ENCODE measurements at regions not wholly inside any gene's neighbourhood (a gene's known extent, or its start where the extent isn't known, plus 50 kb on each side); places are given as distances from the start of the nearest gene placed in this dataset.

GRCh38 chr2:128794285-128794684 is 475.6 kb upstream of the HS6ST1 start:
- Histone ChIP-seq H3K27ac (ENCODE audit: low read depth, low read length) (no peak overlapping the region), H3K4me1 (ENCODE audit: insufficient read depth, low read length) (no peaks in the 10 kb centered on the region), H3K36me3 (ENCODE audit: insufficient read depth, low read length) (no peaks in the 10 kb centered on the region), H3K9me3 (ENCODE audit: insufficient read depth, low read depth, low read length) (no peaks in the 10 kb centered on the region), H3K9ac (ENCODE audit: low read depth, low read length) (no peak overlapping the region), H3K27me3 (ENCODE audit: insufficient read depth, low read length) (no peaks in the 10 kb centered on the region), H3K4me3 (ENCODE audit: low read length) (no peak overlapping the region)
- WGBS: 96% methylated on average over 6 of the region's 6 CpGs

DNA sequence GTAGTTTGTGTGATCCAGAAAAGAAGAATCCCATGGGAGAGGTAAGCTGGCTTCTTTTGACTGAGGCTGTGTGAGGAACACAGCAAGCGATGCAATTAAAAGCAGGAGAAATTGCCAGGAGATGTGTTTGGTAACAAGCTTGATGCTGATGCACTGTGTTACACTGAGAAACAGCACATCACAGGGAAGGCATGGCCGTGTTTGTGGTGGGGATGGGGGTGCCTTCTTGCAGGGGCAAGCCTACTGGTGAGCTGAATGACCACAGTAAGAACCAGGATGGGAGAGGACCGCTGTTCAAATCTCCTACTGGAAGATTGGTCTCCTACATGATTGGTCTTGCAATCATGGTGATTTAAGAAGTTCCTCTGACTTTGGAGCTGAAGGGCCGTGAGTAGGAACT is 477.7 kb upstream of the HS6ST1 start:
- Histone ChIP-seq H3K9ac (ENCODE audit: low read depth, low read length) (no peak overlapping the region), H3K27ac (ENCODE audit: low read depth, low read length) (no peak overlapping the region), H3K27me3 (ENCODE audit: insufficient read depth, low read length) (no peaks in the 10 kb centered on the region), H3K9me3 (ENCODE audit: insufficient read depth, low read depth, low read length) (no peaks in the 10 kb centered on the region), H3K4me3 (ENCODE audit: low read length) (no peak overlapping the region), H3K36me3 (ENCODE audit: insufficient read depth, low read length) (no peaks in the 10 kb centered on the region), H3K4me1 (ENCODE audit: insufficient read depth, low read length) (no peaks in the 10 kb centered on the region)
- 66% methylated on average over 4 of the region's 4 CpGs for WGBS

DNA sequence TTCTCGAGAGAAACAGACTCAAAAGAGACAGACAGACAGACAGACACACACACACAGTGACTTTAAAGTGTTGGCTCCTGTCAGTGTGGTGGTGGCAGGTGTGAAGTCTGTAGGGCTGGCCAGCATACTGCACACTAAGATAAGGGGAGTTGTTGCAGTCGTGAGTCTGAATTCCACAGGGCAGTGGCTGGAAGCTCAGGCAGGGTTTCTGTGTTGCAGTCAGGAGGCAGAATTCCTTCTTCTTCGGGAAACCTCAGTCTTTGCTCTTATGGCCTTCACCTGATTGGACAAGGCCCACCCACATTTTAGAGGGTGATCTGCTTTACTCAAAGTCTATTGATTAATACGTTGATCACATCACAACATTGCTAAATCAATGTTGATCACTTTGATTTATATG is 478.4 kb upstream of the HS6ST1 start:
- H3K27ac ChIP-seq (ENCODE audit: low read depth, low read length): no peak overlapping the region
- H3K9ac ChIP-seq (ENCODE audit: low read depth, low read length): no peak overlapping the region
- H3K4me3 ChIP-seq (ENCODE audit: low read length): no peak overlapping the region
- WGBS: 96% methylated on average over 4 of the region's 4 CpGs
- H3K36me3 ChIP-seq (ENCODE audit: insufficient read depth, low read length): no peaks in the 10 kb centered on the region
- no peaks in the 10 kb centered on the region for H3K4me1 ChIP-seq (ENCODE audit: insufficient read depth, low read length)
- no peaks in the 10 kb centered on the region for H3K27me3 ChIP-seq (ENCODE audit: insufficient read depth, low read length)
- no peaks in the 10 kb centered on the region for H3K9me3 ChIP-seq (ENCODE audit: insufficient read depth, low read depth, low read length)

DNA sequence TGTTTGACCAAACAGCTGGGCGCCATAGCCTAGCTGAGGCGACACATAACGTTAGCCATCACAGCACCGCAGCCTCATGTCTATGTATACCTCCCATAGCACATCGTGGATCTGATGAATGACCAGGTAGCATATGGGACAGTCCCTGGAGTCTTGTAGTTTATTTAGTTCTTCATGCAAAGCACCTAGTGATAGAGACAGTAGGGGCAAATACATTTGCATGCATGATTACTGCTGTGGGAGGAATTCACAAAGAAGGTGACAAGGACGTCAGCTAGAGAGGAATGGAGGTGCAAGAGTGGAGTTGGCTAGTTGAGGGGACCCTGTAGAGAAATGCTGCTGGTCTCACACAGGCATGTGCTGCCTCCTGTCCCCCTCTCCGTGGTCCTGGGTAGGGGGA is 478.9 kb upstream of the HS6ST1 start:
- Histone ChIP-seq H3K9ac (ENCODE audit: low read depth, low read length) (no peak overlapping the region), H3K27ac (ENCODE audit: low read depth, low read length) (no peak overlapping the region), H3K4me1 (ENCODE audit: insufficient read depth, low read length) (no peaks in the 10 kb centered on the region), H3K4me3 (ENCODE audit: low read length) (no peak overlapping the region), H3K36me3 (ENCODE audit: insufficient read depth, low read length) (no peaks in the 10 kb centered on the region), H3K27me3 (ENCODE audit: insufficient read depth, low read length) (no peaks in the 10 kb centered on the region), H3K9me3 (ENCODE audit: insufficient read depth, low read depth, low read length) (no peaks in the 10 kb centered on the region)
- WGBS: 90% methylated on average over 7 of the region's 7 CpGs

DNA sequence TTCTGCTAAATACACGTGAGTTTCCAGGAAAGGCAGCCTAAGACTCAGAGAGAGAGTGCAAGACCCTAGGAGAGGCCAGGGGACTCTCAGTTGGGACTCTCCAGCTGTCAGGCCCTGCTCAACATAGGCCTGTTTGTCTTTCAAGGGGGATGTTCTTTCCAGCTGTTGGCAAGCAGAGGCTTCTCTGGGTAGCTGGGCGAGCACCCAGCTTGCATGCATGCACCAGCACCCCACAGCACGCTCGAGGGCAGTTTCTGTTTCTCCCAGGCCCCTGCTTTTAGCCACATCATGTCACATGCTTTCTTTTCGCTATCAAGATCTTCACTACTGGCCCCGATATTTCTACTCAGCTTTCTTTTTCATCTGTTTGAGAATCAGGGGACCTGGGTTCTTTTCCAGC is 479.3 kb upstream of the HS6ST1 start:
- no peak overlapping the region for H3K4me3 ChIP-seq (ENCODE audit: low read length)

DNA sequence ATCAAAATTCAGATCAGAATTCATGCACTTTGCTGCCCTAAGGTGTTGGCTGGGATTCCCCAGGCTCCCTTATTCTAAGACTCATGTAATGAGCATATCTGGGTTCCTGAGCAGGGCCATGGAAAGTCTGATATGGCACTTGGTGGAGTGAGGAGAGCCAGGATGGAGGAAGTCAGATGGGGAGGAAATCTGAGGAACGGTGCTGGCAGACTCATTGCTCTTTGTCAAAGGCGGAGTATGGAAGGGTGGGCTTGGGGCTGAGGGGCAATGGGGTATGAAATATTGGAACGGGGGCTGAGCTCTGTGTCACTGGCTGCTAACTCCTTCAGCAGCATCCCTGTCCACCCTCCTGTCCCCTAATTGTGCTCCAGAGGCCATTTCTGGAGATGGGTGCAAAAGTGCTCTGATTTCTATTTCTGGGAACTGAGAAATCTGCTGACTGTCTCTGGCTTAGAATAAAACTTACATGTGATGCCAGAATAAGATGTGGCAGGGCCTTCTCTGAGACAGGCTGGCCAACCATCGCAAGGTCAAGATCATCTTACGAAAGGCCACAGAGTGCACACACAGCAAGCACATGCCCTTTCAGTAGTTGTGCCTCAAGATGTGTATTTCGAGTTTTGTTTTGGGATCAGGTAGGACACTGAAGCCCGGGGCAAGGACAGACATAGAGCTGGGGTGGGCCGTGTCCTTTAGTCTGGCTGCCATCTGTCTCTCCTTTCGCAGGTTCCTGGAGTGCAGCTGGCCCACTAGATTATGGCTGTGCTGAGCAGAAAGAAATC is 480.0 kb upstream of the HS6ST1 start:
- Histone ChIP-seq H3K4me3 (ENCODE audit: low read length) (no peak overlapping the region), H3K9ac (ENCODE audit: low read depth, low read length) (no peak overlapping the region), H3K4me1 (ENCODE audit: insufficient read depth, low read length) (no peaks in the 10 kb centered on the region), H3K9me3 (ENCODE audit: insufficient read depth, low read depth, low read length) (no peaks in the 10 kb centered on the region), H3K36me3 (ENCODE audit: insufficient read depth, low read length) (no peaks in the 10 kb centered on the region), H3K27ac (ENCODE audit: low read depth, low read length) (no peak overlapping the region), H3K27me3 (ENCODE audit: insufficient read depth, low read length) (no peaks in the 10 kb centered on the region)
- 94% methylated on average over 8 of the region's 9 CpGs for WGBS

More for the DNA sequence above, 479.3 kb upstream of the HS6ST1 start:
- Histone ChIP-seq H3K27ac (ENCODE audit: low read depth, low read length) (no peak overlapping the region), H3K36me3 (ENCODE audit: insufficient read depth, low read length) (no peaks in the 10 kb centered on the region), H3K9ac (ENCODE audit: low read depth, low read length) (no peak overlapping the region), H3K9me3 (ENCODE audit: insufficient read depth, low read depth, low read length) (no peaks in the 10 kb centered on the region), H3K27me3 (ENCODE audit: insufficient read depth, low read length) (no peaks in the 10 kb centered on the region), H3K4me1 (ENCODE audit: insufficient read depth, low read length) (no peaks in the 10 kb centered on the region)
- 90% methylated on average over 6 of the region's 6 CpGs for WGBS

DNA sequence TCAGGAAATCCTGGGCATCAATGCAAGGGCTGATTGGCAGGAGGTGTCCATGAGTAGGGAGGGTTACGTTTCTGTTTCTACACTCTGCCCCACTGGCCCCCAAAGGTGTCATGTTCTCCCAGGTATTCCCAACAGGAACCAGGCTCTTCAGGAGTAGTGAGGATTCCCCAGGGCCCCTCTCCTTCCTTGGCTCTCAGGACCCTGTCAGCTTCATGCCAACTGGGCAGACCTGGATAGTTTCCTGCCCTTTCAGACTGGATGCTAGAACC is 480.6 kb upstream of the HS6ST1 start:
- H3K36me3 ChIP-seq (ENCODE audit: insufficient read depth, low read length): no peaks in the 10 kb centered on the region
- no peak overlapping the region for H3K9ac ChIP-seq (ENCODE audit: low read depth, low read length)
- no peaks in the 10 kb centered on the region for H3K9me3 ChIP-seq (ENCODE audit: insufficient read depth, low read depth, low read length)
- H3K27ac ChIP-seq (ENCODE audit: low read depth, low read length): no peak overlapping the region
- 78% methylated on average over 1 of the region's 1 CpG for WGBS
- H3K4me3 ChIP-seq (ENCODE audit: low read length): no peak overlapping the region
- no peaks in the 10 kb centered on the region for H3K4me1 ChIP-seq (ENCODE audit: insufficient read depth, low read length)
- H3K27me3 ChIP-seq (ENCODE audit: insufficient read depth, low read length): no peaks in the 10 kb centered on the region

- Histone ChIP-seq H3K4me3 (ENCODE audit: low read length) (no peak overlapping the region), H3K27ac (ENCODE audit: low read depth, low read length) (no peak overlapping the region), H3K4me1 (ENCODE audit: insufficient read depth, low read length) (no peaks in the 10 kb centered on the region), H3K9ac (ENCODE audit: low read depth, low read length) (no peak overlapping the region), H3K36me3 (ENCODE audit: insufficient read depth, low read length) (no peaks in the 10 kb centered on the region), H3K9me3 (ENCODE audit: insufficient read depth, low read depth, low read length) (no peaks in the 10 kb centered on the region), H3K27me3 (ENCODE audit: insufficient read depth, low read length) (no peaks in the 10 kb centered on the region)
- WGBS: 90% methylated on average over 2 of the region's 2 CpGs
Measured at GRCh38 chr2:128799730-128800129, 481.1 kb upstream of the HS6ST1 start.

DNA sequence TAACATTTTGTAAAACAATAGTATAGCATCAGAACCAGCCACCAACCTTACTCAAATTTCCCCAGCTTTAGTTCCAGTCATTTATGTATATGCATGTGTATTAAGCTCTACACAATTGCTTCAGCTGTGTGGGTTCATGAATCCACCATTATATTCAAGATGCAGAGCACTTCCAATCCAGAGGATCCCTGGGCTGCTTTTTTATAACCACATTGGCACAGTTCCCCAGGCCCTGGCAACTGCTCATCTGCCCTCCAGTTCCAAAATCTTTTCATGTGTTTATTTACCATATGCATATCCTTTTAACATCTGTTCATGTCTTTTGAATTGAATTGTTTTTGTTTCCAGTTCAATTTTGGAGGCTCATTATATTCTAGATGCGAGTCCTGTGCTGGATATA is 482.9 kb upstream of the HS6ST1 start:
- Histone ChIP-seq H3K9me3 (ENCODE audit: insufficient read depth, low read depth, low read length) (no peaks in the 10 kb centered on the region), H3K4me1 (ENCODE audit: insufficient read depth, low read length) (no peaks in the 10 kb centered on the region), H3K9ac (ENCODE audit: low read depth, low read length) (no peak overlapping the region), H3K36me3 (ENCODE audit: insufficient read depth, low read length) (no peaks in the 10 kb centered on the region), H3K27ac (ENCODE audit: low read depth, low read length) (no peak overlapping the region), H3K4me3 (ENCODE audit: low read length) (no peak overlapping the region), H3K27me3 (ENCODE audit: insufficient read depth, low read length) (no peaks in the 10 kb centered on the region)
- 91% methylated on average over 1 of the region's 1 CpG for WGBS

DNA sequence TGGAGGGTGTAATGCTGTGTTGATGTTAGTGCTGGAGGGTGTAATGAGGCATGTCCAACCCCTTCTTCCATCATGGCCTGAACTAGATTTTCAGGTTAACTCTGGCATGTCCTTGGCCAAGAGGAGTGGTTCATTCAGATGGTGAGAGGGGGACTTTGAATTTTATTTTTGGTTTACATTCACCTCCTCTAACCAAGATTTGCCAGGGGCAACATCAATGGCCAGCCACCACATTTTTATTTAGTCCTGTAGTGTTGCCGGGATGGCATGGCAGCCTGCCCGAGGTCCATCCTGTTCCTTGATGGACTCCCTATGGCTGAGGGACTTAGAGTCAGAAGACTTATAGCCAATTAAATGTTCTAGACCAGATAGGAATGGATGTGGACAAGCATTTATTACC is 484.6 kb upstream of the HS6ST1 start:
- H3K4me1 ChIP-seq (ENCODE audit: insufficient read depth, low read length): no peaks in the 10 kb centered on the region
- H3K9ac ChIP-seq (ENCODE audit: low read depth, low read length): no peak overlapping the region
- WGBS: 95% methylated on average over 2 of the region's 2 CpGs
- peaks cover 6% of the 10 kb centered on the region; the same call in 1 of the 2 replicates for H3K9me3 ChIP-seq (ENCODE audit: insufficient read depth, low read depth, low read length)
- no peak overlapping the region for H3K27ac ChIP-seq (ENCODE audit: low read depth, low read length)
- no peaks in the 10 kb centered on the region for H3K36me3 ChIP-seq (ENCODE audit: insufficient read depth, low read length)
- no peak overlapping the region for H3K4me3 ChIP-seq (ENCODE audit: low read length)
- no peaks in the 10 kb centered on the region for H3K27me3 ChIP-seq (ENCODE audit: insufficient read depth, low read length)

- Histone ChIP-seq H3K4me1 (ENCODE audit: insufficient read depth, low read length) (no peaks in the 10 kb centered on the region), H3K36me3 (ENCODE audit: insufficient read depth, low read length) (no peaks in the 10 kb centered on the region), H3K4me3 (ENCODE audit: low read length) (no peak overlapping the region), H3K27me3 (ENCODE audit: insufficient read depth, low read length) (no peaks in the 10 kb centered on the region), H3K9me3 (ENCODE audit: insufficient read depth, low read depth, low read length) (peaks cover 6% of the 10 kb centered on the region; the same call in 1 of the 2 replicates), H3K27ac (ENCODE audit: low read depth, low read length) (no peak overlapping the region), H3K9ac (ENCODE audit: low read depth, low read length) (no peak overlapping the region)
- 85% methylated on average over 2 of the region's 2 CpGs for WGBS
Measured at GRCh38 chr2:128805237-128805636, 486.6 kb upstream of the HS6ST1 start.

GRCh38 chr2:128805918-128806317 is 487.2 kb upstream of the HS6ST1 start:
- Histone ChIP-seq H3K9me3 (ENCODE audit: insufficient read depth, low read depth, low read length) (peaks cover 6% of the 10 kb centered on the region; the same call in 1 of the 2 replicates), H3K27me3 (ENCODE audit: insufficient read depth, low read length) (no peaks in the 10 kb centered on the region), H3K9ac (ENCODE audit: low read depth, low read length) (no peak overlapping the region), H3K36me3 (ENCODE audit: insufficient read depth, low read length) (no peaks in the 10 kb centered on the region), H3K4me3 (ENCODE audit: low read length) (no peak overlapping the region), H3K27ac (ENCODE audit: low read depth, low read length) (no peak overlapping the region), H3K4me1 (ENCODE audit: insufficient read depth, low read length) (no peaks in the 10 kb centered on the region)
- WGBS: 94% methylated on average over 1 of the region's 2 CpGs
